GM12878 (cell line): ENCODE measurements at regions not wholly inside any gene's neighbourhood (a gene's known extent, or its start where the extent isn't known, plus 50 kb on each side); places are given as distances from the start of the nearest gene placed in this dataset.

Source experiments
- PML ChIP-seq: IDR thresholded peaks from 2 replicates; pipeline ENCODE4 v1.6.1; 2012; ENCODE audit warnings: low read length, inconsistent platforms
- STAT1 ChIP-seq: fragments of 450-650 bp; conservative IDR thresholded peaks from 2 replicates; pipeline ENCODE4 v1.6.1; 2014; ENCODE audit warnings: antibody characterized with exemption, mild to moderate bottlenecking
- TARDBP ChIP-seq: IDR thresholded peaks from 2 replicates; pipeline ENCODE4 v1.6.1; 2016; ENCODE audit warnings: borderline replicate concordance
- TF ChIP-seq, protein P1 (sequence below): IDR thresholded peaks from 2 replicates; pipeline ENCODE4 v1.6.1; 2012; ENCODE audit warnings: mild to moderate bottlenecking, low read depth, low read length
- TF ChIP-seq, protein P2 (sequence below): fragments of 450-650 bp; IDR thresholded peaks from 2 replicates; pipeline ENCODE4 v1.6.1; 2016; ENCODE audit warnings: mild to moderate bottlenecking
- TF ChIP-seq, protein P3 (sequence below): fragments of 450-650 bp; IDR thresholded peaks from 2 replicates; pipeline ENCODE4 v1.6.1; 2017; ENCODE audit warnings: borderline replicate concordance
- TF ChIP-seq, protein P4 (sequence below): fragments of 150-350 bp; IDR thresholded peaks from 2 replicates; pipeline ENCODE4 v1.6.1; 2014; ENCODE audit warnings: mild to moderate bottlenecking, low read depth, low read length

DNA sequence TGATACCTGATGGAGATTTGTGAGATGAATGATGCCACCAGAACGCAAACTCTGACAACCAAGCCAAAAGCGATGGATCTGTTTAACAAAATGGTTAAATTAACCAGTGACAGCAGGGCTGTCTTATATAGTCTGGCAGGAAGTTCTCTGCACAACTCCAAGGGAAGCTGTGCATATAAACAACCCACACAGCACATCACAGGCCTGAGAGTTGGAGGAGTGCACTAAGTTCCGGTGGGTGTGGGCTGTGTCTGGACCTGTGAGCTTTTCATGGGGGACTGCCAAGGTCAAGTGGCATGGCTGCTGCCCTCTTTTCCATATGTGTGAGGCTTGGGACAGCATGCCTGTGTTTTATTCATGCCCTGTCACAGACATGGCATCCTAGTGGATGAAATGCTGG lies 414.6 kb upstream of the TRIB2 start (continued):
- TF ChIP-seq, protein P1, sequence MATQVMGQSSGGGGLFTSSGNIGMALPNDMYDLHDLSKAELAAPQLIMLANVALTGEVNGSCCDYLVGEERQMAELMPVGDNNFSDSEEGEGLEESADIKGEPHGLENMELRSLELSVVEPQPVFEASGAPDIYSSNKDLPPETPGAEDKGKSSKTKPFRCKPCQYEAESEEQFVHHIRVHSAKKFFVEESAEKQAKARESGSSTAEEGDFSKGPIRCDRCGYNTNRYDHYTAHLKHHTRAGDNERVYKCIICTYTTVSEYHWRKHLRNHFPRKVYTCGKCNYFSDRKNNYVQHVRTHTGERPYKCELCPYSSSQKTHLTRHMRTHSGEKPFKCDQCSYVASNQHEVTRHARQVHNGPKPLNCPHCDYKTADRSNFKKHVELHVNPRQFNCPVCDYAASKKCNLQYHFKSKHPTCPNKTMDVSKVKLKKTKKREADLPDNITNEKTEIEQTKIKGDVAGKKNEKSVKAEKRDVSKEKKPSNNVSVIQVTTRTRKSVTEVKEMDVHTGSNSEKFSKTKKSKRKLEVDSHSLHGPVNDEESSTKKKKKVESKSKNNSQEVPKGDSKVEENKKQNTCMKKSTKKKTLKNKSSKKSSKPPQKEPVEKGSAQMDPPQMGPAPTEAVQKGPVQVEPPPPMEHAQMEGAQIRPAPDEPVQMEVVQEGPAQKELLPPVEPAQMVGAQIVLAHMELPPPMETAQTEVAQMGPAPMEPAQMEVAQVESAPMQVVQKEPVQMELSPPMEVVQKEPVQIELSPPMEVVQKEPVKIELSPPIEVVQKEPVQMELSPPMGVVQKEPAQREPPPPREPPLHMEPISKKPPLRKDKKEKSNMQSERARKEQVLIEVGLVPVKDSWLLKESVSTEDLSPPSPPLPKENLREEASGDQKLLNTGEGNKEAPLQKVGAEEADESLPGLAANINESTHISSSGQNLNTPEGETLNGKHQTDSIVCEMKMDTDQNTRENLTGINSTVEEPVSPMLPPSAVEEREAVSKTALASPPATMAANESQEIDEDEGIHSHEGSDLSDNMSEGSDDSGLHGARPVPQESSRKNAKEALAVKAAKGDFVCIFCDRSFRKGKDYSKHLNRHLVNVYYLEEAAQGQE = no peak
- no peak for TF ChIP-seq TARDBP
- TF ChIP-seq STAT1 = no peak
- TF ChIP-seq, protein P2, sequence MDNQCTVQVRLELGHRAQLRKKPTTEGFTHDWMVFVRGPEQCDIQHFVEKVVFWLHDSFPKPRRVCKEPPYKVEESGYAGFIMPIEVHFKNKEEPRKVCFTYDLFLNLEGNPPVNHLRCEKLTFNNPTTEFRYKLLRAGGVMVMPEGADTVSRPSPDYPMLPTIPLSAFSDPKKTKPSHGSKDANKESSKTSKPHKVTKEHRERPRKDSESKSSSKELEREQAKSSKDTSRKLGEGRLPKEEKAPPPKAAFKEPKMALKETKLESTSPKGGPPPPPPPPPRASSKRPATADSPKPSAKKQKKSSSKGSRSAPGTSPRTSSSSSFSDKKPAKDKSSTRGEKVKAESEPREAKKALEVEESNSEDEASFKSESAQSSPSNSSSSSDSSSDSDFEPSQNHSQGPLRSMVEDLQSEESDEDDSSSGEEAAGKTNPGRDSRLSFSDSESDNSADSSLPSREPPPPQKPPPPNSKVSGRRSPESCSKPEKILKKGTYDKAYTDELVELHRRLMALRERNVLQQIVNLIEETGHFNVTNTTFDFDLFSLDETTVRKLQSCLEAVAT = no peak
- TF ChIP-seq, protein P3, sequence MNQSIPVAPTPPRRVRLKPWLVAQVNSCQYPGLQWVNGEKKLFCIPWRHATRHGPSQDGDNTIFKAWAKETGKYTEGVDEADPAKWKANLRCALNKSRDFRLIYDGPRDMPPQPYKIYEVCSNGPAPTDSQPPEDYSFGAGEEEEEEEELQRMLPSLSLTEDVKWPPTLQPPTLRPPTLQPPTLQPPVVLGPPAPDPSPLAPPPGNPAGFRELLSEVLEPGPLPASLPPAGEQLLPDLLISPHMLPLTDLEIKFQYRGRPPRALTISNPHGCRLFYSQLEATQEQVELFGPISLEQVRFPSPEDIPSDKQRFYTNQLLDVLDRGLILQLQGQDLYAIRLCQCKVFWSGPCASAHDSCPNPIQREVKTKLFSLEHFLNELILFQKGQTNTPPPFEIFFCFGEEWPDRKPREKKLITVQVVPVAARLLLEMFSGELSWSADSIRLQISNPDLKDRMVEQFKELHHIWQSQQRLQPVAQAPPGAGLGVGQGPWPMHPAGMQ = no peak
- TF ChIP-seq, protein P4, sequence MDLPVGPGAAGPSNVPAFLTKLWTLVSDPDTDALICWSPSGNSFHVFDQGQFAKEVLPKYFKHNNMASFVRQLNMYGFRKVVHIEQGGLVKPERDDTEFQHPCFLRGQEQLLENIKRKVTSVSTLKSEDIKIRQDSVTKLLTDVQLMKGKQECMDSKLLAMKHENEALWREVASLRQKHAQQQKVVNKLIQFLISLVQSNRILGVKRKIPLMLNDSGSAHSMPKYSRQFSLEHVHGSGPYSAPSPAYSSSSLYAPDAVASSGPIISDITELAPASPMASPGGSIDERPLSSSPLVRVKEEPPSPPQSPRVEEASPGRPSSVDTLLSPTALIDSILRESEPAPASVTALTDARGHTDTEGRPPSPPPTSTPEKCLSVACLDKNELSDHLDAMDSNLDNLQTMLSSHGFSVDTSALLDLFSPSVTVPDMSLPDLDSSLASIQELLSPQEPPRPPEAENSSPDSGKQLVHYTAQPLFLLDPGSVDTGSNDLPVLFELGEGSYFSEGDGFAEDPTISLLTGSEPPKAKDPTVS = no peak
- no peak for TF ChIP-seq PML
